Endothelial cell of umbilical vein (primary cell): ENCODE measurements at regions not wholly inside any gene's neighbourhood (a gene's known extent, or its start where the extent isn't known, plus 50 kb on each side); places are given as distances from the start of the nearest gene placed in this dataset.

Experiments used
- CTCF ChIP-seq, 2 donors: IDR thresholded peaks; 1 replicate in 1 of 2; 2 replicates in 1 of 2; pipeline ENCODE4 v1.5.1; 2011; ENCODE audit warnings: low read length in 2 of 2, mild to moderate bottlenecking in 2 of 2, moderate library complexity in 2 of 2, control low read depth in 1 of 2, inconsistent platforms in 1 of 2, low read depth in 1 of 2; ENCODE audit not compliant: insufficient read depth in 1 of 2; ENCODE audit errors: extremely low read depth in 1 of 2
- EZH2 ChIP-seq: IDR thresholded peaks from 2 replicates; pipeline ENCODE4 v1.6.1; 2012; ENCODE audit warnings: borderline replicate concordance, low read depth, mild to moderate bottlenecking, moderate library complexity, low read length, inconsistent platforms; ENCODE audit not compliant: severe bottlenecking
- FOS ChIP-seq: IDR thresholded peaks from 2 replicates; pipeline ENCODE4 v1.6.1; 2011; ENCODE audit warnings: mild to moderate bottlenecking, low read length, moderate library complexity, borderline replicate concordance; ENCODE audit not compliant: insufficient read depth
- GATA2 ChIP-seq: IDR thresholded peaks from 2 replicates; pipeline ENCODE4 v1.7.0; 2011; ENCODE audit warnings: low read depth, mild to moderate bottlenecking, moderate library complexity, mixed read lengths, low read length; ENCODE audit not compliant: insufficient read length, insufficient read depth
- MAX ChIP-seq: IDR thresholded peaks from 2 replicates; pipeline ENCODE4 v1.6.1; 2011; ENCODE audit not compliant: insufficient read depth, insufficient read length
- MYC ChIP-seq: IDR thresholded peaks from one replicate; pipeline ENCODE4 v1.6.1; 2011; ENCODE audit warnings: mild to moderate bottlenecking, low read depth, low read length
- POLR2A ChIP-seq: IDR thresholded peaks from 2 replicates; pipeline ENCODE4 v1.6.1; 2012; ENCODE audit warnings: low read depth, mild to moderate bottlenecking, control low read depth, low read length
- POLR2AphosphoS5 ChIP-seq: IDR thresholded peaks from 2 replicates; pipeline ENCODE4 v1.6.1; 2012; ENCODE audit warnings: low read depth, mild to moderate bottlenecking, control low read depth, low read length, moderate library complexity; ENCODE audit not compliant: insufficient read depth

GRCh38 chr3:96039632-96040031 is 774.8 kb upstream of the EPHA6 start:
- no peak for TF ChIP-seq CTCF (IDR thresholded peaks at IDR 0.05; ENCODE audit: extremely low read depth in 1 of 2, insufficient read depth in 1 of 2, low read depth in 1 of 2, low read length in 2 of 2)
- no peak for TF ChIP-seq POLR2A
- no peak for TF ChIP-seq EZH2
- no peak for TF ChIP-seq POLR2AphosphoS5
- no peak for TF ChIP-seq MAX
- TF ChIP-seq GATA2 = no peak
- TF ChIP-seq MYC = no peak
- no peak for TF ChIP-seq FOS
